HepG2 (cell line): ENCODE measurements at regions not wholly inside any gene's neighbourhood (a gene's known extent, or its start where the extent isn't known, plus 50 kb on each side); places are given as distances from the start of the nearest gene placed in this dataset.

Source experiments
- ATAC-seq: fragments of 200-7000 bp; cut with Tn5 transposase; 3 replicates; pipeline ENCODE4 v1.9.1; 2020; ENCODE audit warnings: mild to moderate bottlenecking, moderate library complexity
- BruUV-seq: library from RNA; stranded (reverse); fragments of 400-500 nt; replicated peaks from 2 replicates; lab custom pipeline; 2021; lab: Mats Ljungman, UMichigan
- CTCF ChIA-PET: fragments of 300-600 bp; formaldehyde crosslinking; extraction: SDS; loops from one replicate; lab custom pipeline; 2021; ENCODE audit warnings: low total read pairs, inconsistent platforms, low intra/inter-chr PET ratio; lab: Yijun Ruan, JAX
- POLR2A ChIA-PET: fragments of 350-600 bp; sonication (Branson Sonifier 250); formaldehyde crosslinking; loops from one replicate; lab custom pipeline; 2020; ENCODE audit warnings: antibody characterized with exemption, inconsistent platforms; lab: Yijun Ruan, JAX
- DNase-seq: peaks from one replicate; pipeline ENCODE4 v3.0.0-alpha.2; 2015; ENCODE audit warnings: low spot score
- FAIRE-seq: peaks from 3 replicates; lab custom pipeline; 2011; peaks lifted over from hg19 to GRCh38; lab: Jason Lieb, UNC
- H2AFZ ChIP-seq: one replicate; pipeline ENCODE4 v1.6.1; 2011; ENCODE audit warnings: low read length, inconsistent platforms
- H3K27ac ChIP-seq: fragments of 300-600 bp; 3 replicates; pipeline ENCODE4 v1.8.0; 2011; ENCODE audit warnings: mixed run types, mild to moderate bottlenecking, mixed read lengths, low read length, inconsistent platforms; ENCODE audit not compliant: insufficient read depth; ENCODE audit errors: extremely low read length
- H3K27me3 ChIP-seq, 2 experiments: fragments of 200-600 bp in 1 of 2; 2 replicates in 1 of 2; 3 replicates in 1 of 2; pipeline versions ENCODE4 v1.6.0 to v1.8.0; 2011; ENCODE audit warnings: low read length in 2 of 2, mild to moderate bottlenecking in 2 of 2, moderate library complexity in 2 of 2, inconsistent platforms in 1 of 2; ENCODE audit not compliant: insufficient read depth in 2 of 2, control insufficient read depth in 1 of 2
- H3K36me3 ChIP-seq, 2 experiments: fragments of 200-600 bp in 1 of 2; replicated peaks in 1 of 2; 2 replicates in 1 of 2; 3 replicates in 1 of 2; pipeline versions ENCODE4 v1.5.1 to v1.8.0; 2011; ENCODE audit warnings: low read length in 2 of 2, inconsistent platforms in 1 of 2; ENCODE audit not compliant: insufficient read depth in 2 of 2, control insufficient read depth in 1 of 2
- H3K4me1 ChIP-seq: 2 replicates; pipeline ENCODE4 v1.5.1; 2012; ENCODE audit warnings: low read length, inconsistent platforms; ENCODE audit not compliant: insufficient read depth
- H3K4me2 ChIP-seq: 2 replicates; pipeline ENCODE4 v1.6.0; 2011; ENCODE audit warnings: low read depth, low read length, inconsistent platforms
- H3K4me3 ChIP-seq, 3 experiments: fragments of 200-600 bp in 1 of 3; sonication (generic), shearing (Covaris generic) in 1 of 3; replicated peaks in 1 of 3; 2 replicates each; pipeline ENCODE4 v1.5.1; 2011 to 2016; ENCODE audit warnings: low read length in 3 of 3, inconsistent platforms in 2 of 3, low read depth in 2 of 3, mild to moderate bottlenecking in 2 of 3, control low read depth in 1 of 3, mixed read lengths in 1 of 3; ENCODE audit not compliant: insufficient read depth in 1 of 3
- H3K79me2 ChIP-seq: one replicate; pipeline ENCODE4 v1.6.1; 2011; ENCODE audit warnings: low read length, inconsistent platforms; ENCODE audit not compliant: insufficient read depth
- H3K9ac ChIP-seq: 2 replicates; pipeline ENCODE4 v1.6.0; 2011; ENCODE audit warnings: mild to moderate bottlenecking, low read depth, low read length, inconsistent platforms; ENCODE audit not compliant: insufficient read depth
- H3K9me3 ChIP-seq: 2 replicates; pipeline ENCODE4 v1.5.1; 2012; ENCODE audit warnings: mild to moderate bottlenecking, low read length
- H4K20me1 ChIP-seq: 2 replicates; pipeline ENCODE4 v1.6.0; 2011; ENCODE audit warnings: inconsistent platforms, mild to moderate bottlenecking, low read length, moderate library complexity; ENCODE audit not compliant: insufficient read depth
- BRCA1 ChIP-seq: sonication (generic); formaldehyde crosslinking; IDR thresholded peaks from 2 replicates; pipeline ENCODE4 v1.4.0; 2020; ENCODE audit warnings: missing genetic modification reagents
- CENPX ChIP-seq: sonication (generic); formaldehyde crosslinking; IDR thresholded peaks from 2 replicates; pipeline ENCODE4 v1.9.0; 2021; ENCODE audit warnings: mild to moderate bottlenecking, missing genetic modification reagents, moderate library complexity
- DR1 ChIP-seq: sonication (generic); formaldehyde crosslinking; IDR thresholded peaks from 2 replicates; pipeline ENCODE4 v1.8.0; 2021; ENCODE audit warnings: mild to moderate bottlenecking, missing genetic modification reagents, inconsistent platforms
- IRF2 ChIP-seq: IDR thresholded peaks from 2 replicates; pipeline ENCODE4 v1.6.1; 2018; ENCODE audit warnings: missing genetic modification reagents, missing compliant biosample characterization
- JUN ChIP-seq: sonication (generic); formaldehyde crosslinking; IDR thresholded peaks from 2 replicates; pipeline ENCODE4 v1.4.0; 2020; ENCODE audit warnings: mild to moderate bottlenecking, missing genetic modification reagents
- KDM5A ChIP-seq: fragments of 200-600 bp; sonication (generic); IDR thresholded peaks from 2 replicates; pipeline ENCODE4 v1.7.0; 2018; ENCODE audit warnings: antibody characterized with exemption, mild to moderate bottlenecking, low read length, borderline replicate concordance
- PAWR ChIP-seq: sonication (generic); formaldehyde crosslinking; IDR thresholded peaks from 2 replicates; pipeline ENCODE4 v1.4.0; 2020; ENCODE audit warnings: missing genetic modification reagents, mild to moderate bottlenecking, borderline replicate concordance
- PHB2 ChIP-seq: fragments of 450-650 bp; IDR thresholded peaks from 2 replicates; pipeline ENCODE4 v1.6.1; 2018; ENCODE audit not compliant: partially characterized antibody
- PITX1 ChIP-seq: sonication (generic); formaldehyde crosslinking; IDR thresholded peaks from 2 replicates; pipeline ENCODE4 v1.5.1; 2020; ENCODE audit warnings: mild to moderate bottlenecking, missing genetic modification reagents
- ZNF44 ChIP-seq: sonication (generic); formaldehyde crosslinking; IDR thresholded peaks from 2 replicates; pipeline ENCODE4 v1.5.1; 2020; ENCODE audit warnings: mild to moderate bottlenecking, missing genetic modification reagents
- ZNF737 ChIP-seq: sonication (generic); formaldehyde crosslinking; IDR thresholded peaks from 2 replicates; pipeline ENCODE4 v1.5.0; 2020; ENCODE audit warnings: missing genetic modification reagents, mild to moderate bottlenecking, borderline replicate concordance
- WGBS: methylation state at CpG from one replicate; pipeline ENCODE4 v1.1.6; 2017; ENCODE audit warnings: low lambda C conversion rate; 5-methylcytosine and 5-hydroxymethylcytosine counted together
- in situ Hi-C: cut with HindIII; loops from 2 replicates; pipeline ENCODE4 v1.10.0; 2017; ENCODE audit warnings: low pct_unique_long_range_greater_than_20kb; ENCODE audit not compliant: extremely low pct_ligation_motif_present
- intact Hi-C: fragments of 100-400 bp; cut with micrococcal nuclease; formaldehyde crosslinking; loops from one replicate; pipeline ENCODE4 v1.10.0; 2022; ENCODE audit not compliant: unreplicated experiment
- TF ChIP-seq, protein P1 (sequence below): sonication (generic); formaldehyde crosslinking; IDR thresholded peaks from 2 replicates; pipeline ENCODE4 v1.4.0; 2020; ENCODE audit warnings: missing genetic modification reagents, borderline replicate concordance
- TF ChIP-seq, protein P2 (sequence below): sonication (generic); formaldehyde crosslinking; IDR thresholded peaks from 2 replicates; pipeline ENCODE4 v1.5.1; 2020; ENCODE audit warnings: missing genetic modification reagents, mild to moderate bottlenecking, borderline replicate concordance
- TF ChIP-seq, protein P3 (sequence below): sonication (generic); formaldehyde crosslinking; IDR thresholded peaks from 2 replicates; pipeline ENCODE4 v1.4.0; 2020; ENCODE audit warnings: missing genetic modification reagents
- TF ChIP-seq, protein P4 (sequence below): sonication (generic); formaldehyde crosslinking; IDR thresholded peaks from 2 replicates; pipeline ENCODE4 v1.4.0; 2020; ENCODE audit warnings: missing genetic modification reagents
- TF ChIP-seq, protein P5 (sequence below): IDR thresholded peaks from 2 replicates; pipeline ENCODE4 v1.6.1; 2016

DNA sequence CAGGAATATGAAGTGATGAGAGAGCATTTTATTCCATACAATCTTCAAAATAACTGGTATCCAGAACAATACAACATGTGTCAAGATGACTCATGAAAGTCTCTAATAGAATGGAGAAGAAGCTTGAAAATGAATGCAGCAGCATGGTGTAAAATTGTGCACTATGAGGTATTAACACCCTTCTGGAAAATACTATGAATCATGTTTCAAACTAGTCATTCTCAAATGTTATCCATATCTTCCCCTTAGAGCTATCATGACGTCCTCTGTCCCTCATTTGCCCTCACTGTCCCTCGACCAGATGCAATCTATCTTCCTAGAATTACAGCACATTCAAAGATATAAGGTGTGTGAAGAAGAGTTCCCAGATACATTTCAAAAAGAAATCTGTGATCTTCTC, 198.2 kb downstream of the NECTIN3 start (continued):
- TF ChIP-seq, protein P1, sequence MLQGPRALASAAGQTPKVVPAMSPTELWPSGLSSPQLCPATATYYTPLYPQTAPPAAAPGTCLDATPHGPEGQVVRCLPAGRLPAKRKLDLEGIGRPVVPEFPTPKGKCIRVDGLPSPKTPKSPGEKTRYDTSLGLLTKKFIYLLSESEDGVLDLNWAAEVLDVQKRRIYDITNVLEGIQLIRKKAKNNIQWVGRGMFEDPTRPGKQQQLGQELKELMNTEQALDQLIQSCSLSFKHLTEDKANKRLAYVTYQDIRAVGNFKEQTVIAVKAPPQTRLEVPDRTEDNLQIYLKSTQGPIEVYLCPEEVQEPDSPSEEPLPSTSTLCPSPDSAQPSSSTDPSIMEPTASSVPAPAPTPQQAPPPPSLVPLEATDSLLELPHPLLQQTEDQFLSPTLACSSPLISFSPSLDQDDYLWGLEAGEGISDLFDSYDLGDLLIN (CRISPR knock-in tag): no peak
- TF ChIP-seq PHB2: no peak
- TF ChIP-seq ZNF44 (CRISPR knock-in tag): no peak
- no peak for TF ChIP-seq ZNF737 (CRISPR knock-in tag)

DNA sequence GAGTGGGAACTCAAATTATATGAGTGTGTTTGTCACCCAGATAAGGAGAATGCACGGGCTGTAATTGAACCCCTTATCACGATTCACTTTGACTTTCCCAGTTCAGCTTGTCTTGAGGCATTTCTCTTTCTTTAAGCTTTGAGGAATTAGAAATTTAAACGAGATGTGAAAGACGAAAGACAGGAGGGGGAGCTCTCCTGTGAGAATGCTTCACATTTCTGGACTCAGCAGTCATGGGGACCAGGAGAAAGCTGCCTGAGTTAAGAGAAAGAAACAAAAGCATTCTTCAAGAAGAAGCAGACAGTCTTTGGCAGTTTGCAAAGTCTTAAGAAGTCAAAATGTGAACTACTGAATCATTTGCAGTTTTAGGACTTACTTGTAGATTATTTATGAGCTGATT, 205.6 kb downstream of the NECTIN3 start:
- Histone ChIP-seq H4K20me1 (no peaks in the 10 kb centered on the region), H3K4me3 (no peak overlapping the region), H2AFZ (no peak overlapping the region), H3K4me1 (no peaks in the 10 kb centered on the region), H3K9ac (no peak overlapping the region), H3K27me3 (no peaks in the 10 kb centered on the region), H3K79me2 (no peaks in the 10 kb centered on the region), H3K4me2 (no peak overlapping the region), H3K27ac (no peak overlapping the region), H3K9me3 (no peaks in the 10 kb centered on the region), H3K36me3 (no peaks in the 10 kb centered on the region)
- BruUV-seq: no TSS peak
- 1% methylated on average over 4 of the region's 4 CpGs for WGBS
- ATAC-seq (no peak), DNase-seq (no peak), FAIRE-seq (no peak)
- intact Hi-C loops (no loop called here), in situ Hi-C loops (no loop called here)
- POLR2A ChIA-PET: no interaction called here
- CTCF ChIA-PET: no interaction called here
- TF ChIP-seq IRF2 (CRISPR knock-in tag): no peak
- TF ChIP-seq, protein P2, sequence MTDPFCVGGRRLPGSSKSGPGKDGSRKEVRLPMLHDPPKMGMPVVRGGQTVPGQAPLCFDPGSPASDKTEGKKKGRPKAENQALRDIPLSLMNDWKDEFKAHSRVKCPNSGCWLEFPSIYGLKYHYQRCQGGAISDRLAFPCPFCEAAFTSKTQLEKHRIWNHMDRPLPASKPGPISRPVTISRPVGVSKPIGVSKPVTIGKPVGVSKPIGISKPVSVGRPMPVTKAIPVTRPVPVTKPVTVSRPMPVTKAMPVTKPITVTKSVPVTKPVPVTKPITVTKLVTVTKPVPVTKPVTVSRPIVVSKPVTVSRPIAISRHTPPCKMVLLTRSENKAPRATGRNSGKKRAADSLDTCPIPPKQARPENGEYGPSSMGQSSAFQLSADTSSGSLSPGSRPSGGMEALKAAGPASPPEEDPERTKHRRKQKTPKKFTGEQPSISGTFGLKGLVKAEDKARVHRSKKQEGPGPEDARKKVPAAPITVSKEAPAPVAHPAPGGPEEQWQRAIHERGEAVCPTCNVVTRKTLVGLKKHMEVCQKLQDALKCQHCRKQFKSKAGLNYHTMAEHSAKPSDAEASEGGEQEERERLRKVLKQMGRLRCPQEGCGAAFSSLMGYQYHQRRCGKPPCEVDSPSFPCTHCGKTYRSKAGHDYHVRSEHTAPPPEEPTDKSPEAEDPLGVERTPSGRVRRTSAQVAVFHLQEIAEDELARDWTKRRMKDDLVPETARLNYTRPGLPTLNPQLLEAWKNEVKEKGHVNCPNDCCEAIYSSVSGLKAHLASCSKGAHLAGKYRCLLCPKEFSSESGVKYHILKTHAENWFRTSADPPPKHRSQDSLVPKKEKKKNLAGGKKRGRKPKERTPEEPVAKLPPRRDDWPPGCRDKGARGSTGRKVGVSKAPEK (CRISPR knock-in tag): no peak
- TF ChIP-seq PAWR (CRISPR knock-in tag): no peak
- TF ChIP-seq JUN (CRISPR knock-in tag): no peak
- TF ChIP-seq, protein P3, sequence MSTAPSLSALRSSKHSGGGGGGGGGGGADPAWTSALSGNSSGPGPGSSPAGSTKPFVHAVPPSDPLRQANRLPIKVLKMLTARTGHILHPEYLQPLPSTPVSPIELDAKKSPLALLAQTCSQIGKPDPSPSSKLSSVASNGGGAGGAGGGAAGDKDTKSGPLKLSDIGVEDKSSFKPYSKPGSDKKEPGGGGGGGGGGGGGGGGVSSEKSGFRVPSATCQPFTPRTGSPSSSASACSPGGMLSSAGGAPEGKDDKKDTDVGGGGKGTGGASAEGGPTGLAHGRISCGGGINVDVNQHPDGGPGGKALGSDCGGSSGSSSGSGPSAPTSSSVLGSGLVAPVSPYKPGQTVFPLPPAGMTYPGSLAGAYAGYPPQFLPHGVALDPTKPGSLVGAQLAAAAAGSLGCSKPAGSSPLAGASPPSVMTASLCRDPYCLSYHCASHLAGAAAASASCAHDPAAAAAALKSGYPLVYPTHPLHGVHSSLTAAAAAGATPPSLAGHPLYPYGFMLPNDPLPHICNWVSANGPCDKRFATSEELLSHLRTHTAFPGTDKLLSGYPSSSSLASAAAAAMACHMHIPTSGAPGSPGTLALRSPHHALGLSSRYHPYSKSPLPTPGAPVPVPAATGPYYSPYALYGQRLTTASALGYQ (CRISPR knock-in tag): no peak
- TF ChIP-seq, protein P4, sequence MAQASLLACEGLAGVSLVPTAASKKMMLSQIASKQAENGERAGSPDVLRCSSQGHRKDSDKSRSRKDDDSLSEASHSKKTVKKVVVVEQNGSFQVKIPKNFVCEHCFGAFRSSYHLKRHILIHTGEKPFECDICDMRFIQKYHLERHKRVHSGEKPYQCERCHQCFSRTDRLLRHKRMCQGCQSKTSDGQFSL (CRISPR knock-in tag): no peak
- TF ChIP-seq, protein P5, sequence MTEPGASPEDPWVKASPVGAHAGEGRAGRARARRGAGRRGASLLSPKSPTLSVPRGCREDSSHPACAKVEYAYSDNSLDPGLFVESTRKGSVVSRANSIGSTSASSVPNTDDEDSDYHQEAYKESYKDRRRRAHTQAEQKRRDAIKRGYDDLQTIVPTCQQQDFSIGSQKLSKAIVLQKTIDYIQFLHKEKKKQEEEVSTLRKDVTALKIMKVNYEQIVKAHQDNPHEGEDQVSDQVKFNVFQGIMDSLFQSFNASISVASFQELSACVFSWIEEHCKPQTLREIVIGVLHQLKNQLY (CRISPR knock-in tag): no peak
- no peak for TF ChIP-seq CENPX (CRISPR knock-in tag)
- no peak for TF ChIP-seq KDM5A
- no peak for TF ChIP-seq DR1 (CRISPR knock-in tag)
- TF ChIP-seq PITX1 (CRISPR knock-in tag): no peak
- TF ChIP-seq BRCA1: no peak
